ENCODE measurements at regions not wholly inside any gene's neighbourhood (a gene's known extent, or its start where the extent isn't known, plus 50 kb on each side); places are given as distances from the start of the nearest gene placed in this dataset.

DNA sequence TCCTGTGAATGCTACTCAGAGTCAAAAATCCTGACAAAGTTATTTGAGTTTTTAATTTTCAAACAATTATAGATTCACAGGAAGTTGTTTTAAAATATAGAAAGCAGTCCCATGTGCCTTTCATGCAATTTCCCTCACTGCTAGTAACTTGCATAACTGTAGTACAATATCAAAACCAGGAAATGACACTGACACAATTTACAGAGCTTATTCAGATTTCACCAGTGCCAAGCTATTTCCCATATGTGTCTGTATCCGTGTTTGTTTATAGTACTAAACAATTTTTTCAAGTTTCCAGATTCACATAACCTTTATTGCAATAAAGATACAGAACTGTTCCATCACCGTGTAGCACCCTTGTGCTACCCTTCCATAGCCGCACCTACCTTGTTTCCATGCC is 934.6 kb downstream of the PCDH17 start:
- no peak overlapping the region for H3K27ac ChIP-seq (ENCODE audit: low read depth, low read length, poor library complexity, severe bottlenecking)
- H3K4me1 ChIP-seq (ENCODE audit: insufficient read depth, low read length, poor library complexity, severe bottlenecking): no peaks in the 10 kb centered on the region
- BruUV-seq (replicated peaks): no TSS peak
- H3K36me3 ChIP-seq (ENCODE audit: insufficient read depth, low read length, poor library complexity, severe bottlenecking): no peaks in the 10 kb centered on the region
- DNase-seq (ENCODE audit: low spot score): no peak
- no peak for TF ChIP-seq EZH2 (IDR thresholded peaks at IDR 0.05; ENCODE audit: borderline replicate concordance, low read depth, low read length, poor library complexity, severe bottlenecking)
- TF ChIP-seq, protein P1, sequence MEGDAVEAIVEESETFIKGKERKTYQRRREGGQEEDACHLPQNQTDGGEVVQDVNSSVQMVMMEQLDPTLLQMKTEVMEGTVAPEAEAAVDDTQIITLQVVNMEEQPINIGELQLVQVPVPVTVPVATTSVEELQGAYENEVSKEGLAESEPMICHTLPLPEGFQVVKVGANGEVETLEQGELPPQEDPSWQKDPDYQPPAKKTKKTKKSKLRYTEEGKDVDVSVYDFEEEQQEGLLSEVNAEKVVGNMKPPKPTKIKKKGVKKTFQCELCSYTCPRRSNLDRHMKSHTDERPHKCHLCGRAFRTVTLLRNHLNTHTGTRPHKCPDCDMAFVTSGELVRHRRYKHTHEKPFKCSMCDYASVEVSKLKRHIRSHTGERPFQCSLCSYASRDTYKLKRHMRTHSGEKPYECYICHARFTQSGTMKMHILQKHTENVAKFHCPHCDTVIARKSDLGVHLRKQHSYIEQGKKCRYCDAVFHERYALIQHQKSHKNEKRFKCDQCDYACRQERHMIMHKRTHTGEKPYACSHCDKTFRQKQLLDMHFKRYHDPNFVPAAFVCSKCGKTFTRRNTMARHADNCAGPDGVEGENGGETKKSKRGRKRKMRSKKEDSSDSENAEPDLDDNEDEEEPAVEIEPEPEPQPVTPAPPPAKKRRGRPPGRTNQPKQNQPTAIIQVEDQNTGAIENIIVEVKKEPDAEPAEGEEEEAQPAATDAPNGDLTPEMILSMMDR (conservative IDR thresholded peaks at IDR 0.05; ENCODE audit: low read depth, low read length): no peak
- H3K4me3 ChIP-seq (ENCODE audit: low read depth, low read length, poor library complexity, severe bottlenecking): no peak overlapping the region
- CTCF ChIA-PET: no interaction called here
- no peaks in the 10 kb centered on the region for H3K9me3 ChIP-seq (ENCODE audit: low read depth, low read length, poor library complexity, severe bottlenecking)
- intact Hi-C loops (cut with micrococcal nuclease; ENCODE audit: unreplicated experiment): no loop called here
- POLR2A ChIA-PET (ENCODE audit: low non-redundant PET): no interaction called here
- no peaks in the 10 kb centered on the region for H3K27me3 ChIP-seq (replicated peaks; ENCODE audit: insufficient read depth, low read depth, low read length, poor library complexity)

DNA sequence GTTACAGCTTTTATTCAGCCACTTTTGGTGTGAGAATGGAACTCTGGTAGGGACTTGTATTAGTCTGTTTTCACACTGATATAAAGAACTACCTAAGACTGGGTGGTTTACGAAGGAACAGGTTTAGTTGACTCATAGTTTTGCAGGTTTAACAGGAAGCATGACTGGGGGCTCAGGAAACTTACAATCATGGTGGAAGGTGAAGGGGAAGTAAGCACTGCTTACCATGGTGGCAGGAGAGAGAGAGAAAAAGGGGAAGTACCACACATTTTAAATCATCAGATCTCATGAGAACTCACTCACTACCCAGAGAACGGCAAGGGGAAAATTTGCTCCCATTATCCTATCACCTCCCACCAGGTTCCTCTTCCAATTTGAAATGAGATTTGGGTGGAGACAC is 942.2 kb downstream of the PCDH17 start:
- no TSS peak for BruUV-seq (replicated peaks)

DNA sequence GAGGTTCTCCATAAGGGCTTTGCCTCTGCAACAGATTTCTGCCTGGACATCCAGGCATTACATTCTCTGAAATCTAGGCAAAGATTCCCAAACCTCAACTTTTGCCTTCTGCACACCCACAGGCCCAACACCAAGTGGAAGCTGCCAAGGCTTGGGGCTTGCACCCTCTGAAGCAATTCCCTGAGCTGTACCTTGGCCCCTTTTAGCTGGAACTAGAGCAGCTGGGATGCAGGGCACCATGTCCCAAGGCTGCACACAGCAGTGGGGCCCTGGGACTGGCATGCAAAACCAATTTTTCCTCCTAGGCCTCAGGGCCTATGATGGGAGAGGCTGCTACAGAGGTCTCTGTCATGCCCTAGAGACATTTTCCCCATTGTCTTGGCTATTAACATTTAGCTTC is 943.2 kb downstream of the PCDH17 start:
- BruUV-seq (replicated peaks): no TSS peak
- no peak overlapping the region for H3K4me3 ChIP-seq (ENCODE audit: low read depth, low read length, poor library complexity, severe bottlenecking)
- H3K27ac ChIP-seq (ENCODE audit: low read depth, low read length, poor library complexity, severe bottlenecking): no peak overlapping the region
- POLR2A ChIA-PET (ENCODE audit: low non-redundant PET): no interaction called here
- no peaks in the 10 kb centered on the region for H3K4me1 ChIP-seq (ENCODE audit: insufficient read depth, low read length, poor library complexity, severe bottlenecking)
- CTCF ChIA-PET: no interaction called here
- no peaks in the 10 kb centered on the region for H3K27me3 ChIP-seq (replicated peaks; ENCODE audit: insufficient read depth, low read depth, low read length, poor library complexity)
- DNase-seq (ENCODE audit: low spot score): no peak
- no peaks in the 10 kb centered on the region for H3K36me3 ChIP-seq (ENCODE audit: insufficient read depth, low read length, poor library complexity, severe bottlenecking)
- TF ChIP-seq, protein P1 (conservative IDR thresholded peaks at IDR 0.05; ENCODE audit: low read depth, low read length): no peak
- no peak for TF ChIP-seq EZH2 (IDR thresholded peaks at IDR 0.05; ENCODE audit: borderline replicate concordance, low read depth, low read length, poor library complexity, severe bottlenecking)
- H3K9me3 ChIP-seq (ENCODE audit: low read depth, low read length, poor library complexity, severe bottlenecking): peaks cover 5% of the 10 kb centered on the region
- intact Hi-C loops (cut with micrococcal nuclease; ENCODE audit: unreplicated experiment): no loop called here

More for the DNA sequence above, 942.2 kb downstream of the PCDH17 start:
- H3K36me3 ChIP-seq (ENCODE audit: insufficient read depth, low read length, poor library complexity, severe bottlenecking): no peaks in the 10 kb centered on the region
- no peak for TF ChIP-seq EZH2 (IDR thresholded peaks at IDR 0.05; ENCODE audit: borderline replicate concordance, low read depth, low read length, poor library complexity, severe bottlenecking)
- TF ChIP-seq, protein P1 (conservative IDR thresholded peaks at IDR 0.05; ENCODE audit: low read depth, low read length): no peak
- ChIA-PET CTCF (no interaction called here), POLR2A (ENCODE audit: low non-redundant PET) (no interaction called here)
- no peaks in the 10 kb centered on the region for H3K4me1 ChIP-seq (ENCODE audit: insufficient read depth, low read length, poor library complexity, severe bottlenecking)
- peaks cover 5% of the 10 kb centered on the region for H3K9me3 ChIP-seq (ENCODE audit: low read depth, low read length, poor library complexity, severe bottlenecking)
- H3K27ac ChIP-seq (ENCODE audit: low read depth, low read length, poor library complexity, severe bottlenecking): no peak overlapping the region
- no peak for DNase-seq (ENCODE audit: low spot score)
- intact Hi-C loops (cut with micrococcal nuclease; ENCODE audit: unreplicated experiment): no loop called here
- H3K4me3 ChIP-seq (ENCODE audit: low read depth, low read length, poor library complexity, severe bottlenecking): no peak overlapping the region
- H3K27me3 ChIP-seq (replicated peaks; ENCODE audit: insufficient read depth, low read depth, low read length, poor library complexity): no peaks in the 10 kb centered on the region

Data from A673 (cell line).